Pancreas (tissue), 10 donors: ENCODE measurements at regions not wholly inside any gene's neighbourhood (a gene's known extent, or its start where the extent isn't known, plus 50 kb on each side); places are given as distances from the start of the nearest gene placed in this dataset.

Experiments
- ATAC-seq, 4 donors: fragments of 200-7000 bp; cut with Tn5 transposase; one replicate each; pipeline versions ENCODE4 v1.8.0 to v1.9.1; 2020; ENCODE audit warnings: mild to moderate bottlenecking in 4 of 4, moderate library complexity in 4 of 4
- DNase-seq, 6 donors: peaks; one replicate each; pipeline ENCODE4 v3.0.0-alpha.2; 2020
- FAIRE-seq: peaks from 2 replicates; lab custom pipeline; 2012; peaks lifted over from hg19 to GRCh38; lab: Jason Lieb, UNC
- H3K27ac ChIP-seq, 4 donors: fragments of 200-600 bp; sonication (generic); 1 replicate in 3 of 4; 2 replicates in 1 of 4; pipeline versions ENCODE4 v1.5.0 to v1.8.0; 2020
- H3K27me3 ChIP-seq, 4 donors: fragments of 200-600 bp; one replicate each; pipeline ENCODE4 v1.8.0; 2021
- H3K36me3 ChIP-seq, 3 donors: fragments of 200-600 bp; sonication (generic) in 1 of 3; one replicate each; pipeline versions ENCODE4 v1.5.0 to v1.8.0; 2020 to 2021
- H3K4me1 ChIP-seq, 3 donors: fragments of 200-600 bp; one replicate each; pipeline ENCODE4 v1.8.0; 2021
- H3K4me3 ChIP-seq, 4 donors: fragments of 200-600 bp; sonication (generic) in 2 of 4; one replicate each; pipeline versions ENCODE4 v1.5.0 to v1.8.0; 2020 to 2021
- H3K9me3 ChIP-seq, 4 donors: fragments of 200-600 bp; one replicate each; pipeline ENCODE4 v1.8.0; 2021
- CTCF ChIP-seq, 4 donors: fragments of 200-600 bp; sonication (generic) in 3 of 4; IDR thresholded peaks; one replicate each; pipeline versions ENCODE4 v1.5.0 to v1.8.0; 2021; ENCODE audit warnings: antibody characterized with exemption in 4 of 4
- WGBS, 2 donors: extraction: QIAGEN DNeasy Blood & Tissue Kit; methylation state at CpG; one replicate each; pipeline ENCODE4 v1.1.7; 2013; 5-methylcytosine and 5-hydroxymethylcytosine counted together
- intact Hi-C, 3 donors: fragments of 100-400 bp; cut with DNase I; formaldehyde crosslinking; loops; one replicate each; pipeline versions ENCODE4 v1.11.1 to v1.14.2; 2022
- donor health status: healthy with polysubstance abuse.
- donor health status: DM: no; HTN: no; CAD: no; lungs with moderate emphysema.
- donor health status: DM: no; HTN: no; CAD: no.
- donor health status: control.
- donor health status: control.
- donor health status: Bipolar disorder and iron deficiency.
- donor health status: DM: yes; HTN: yes; CAD: no.
- donor health status: DM: no; HTN: no; CAD: no.
- donor health status: DM: no; HTN: no; CAD: no.
- donor health status: DM: yes; HTN: yes; CAD: no.

- Histone ChIP-seq H3K4me3 (no peak overlapping the region), H3K27me3 (no peaks in the 10 kb centered on the region), H3K36me3 (no peaks in the 10 kb centered on the region), H3K9me3 (no peaks in the 10 kb centered on the region), H3K4me1 (peaks cover 7 to 11% (median 11%) of the 10 kb centered on the region in 3 donors), H3K27ac (no peak overlapping the region)
- no peak for ATAC-seq
- FAIRE-seq, result no peak
- no peak for DNase-seq
- 74 to 94% methylated on average over 1 of the region's 1 CpG for WGBS, 2 donors
- no peak for TF ChIP-seq CTCF (IDR thresholded peaks at IDR 0.05)
- intact Hi-C loops, result loop anchor here in 1 of 3 donors (10.0 kb wide), 1 partner anchor 328 kb away; no protein-coding TSS in a partner anchor
Measured at GRCh38 chr18:8983195-8983594, 119.3 kb upstream of the NDUFV2 start.

- no peak for TF ChIP-seq CTCF (IDR thresholded peaks at IDR 0.05)
- peaks cover 7 to 11% (median 11%) of the 10 kb centered on the region in 3 donors for H3K4me1 ChIP-seq
- intact Hi-C loops, result loop anchor here in 1 of 3 donors (10.0 kb wide), 1 partner anchor 329 kb away; no protein-coding TSS in a partner anchor
- DNase-seq (no peak), FAIRE-seq (no peak), ATAC-seq (no peak)
- H3K4me3 ChIP-seq, result no peak overlapping the region
- no peaks in the 10 kb centered on the region for H3K36me3 ChIP-seq
- 71 to 72% methylated on average over 4 of the region's 4 CpGs for WGBS, 2 donors
- no peaks in the 10 kb centered on the region for H3K9me3 ChIP-seq
- H3K27me3 ChIP-seq, result no peaks in the 10 kb centered on the region
- no peak overlapping the region for H3K27ac ChIP-seq
Measured at GRCh38 chr18:8984131-8984721, 118.3 kb upstream of the NDUFV2 start.

- no peaks in the 10 kb centered on the region for H3K27me3 ChIP-seq
- FAIRE-seq, result no peak
- intact Hi-C loops, result loop anchor here in 2 of 3 donors (5.0 to 10.0 kb wide), 2 partner anchors 295 to 332 kb away; no protein-coding TSS in a partner anchor
- DNase-seq, result peak in 4 of 6 donors; percentile 70 to 84 (median 76)
- no peaks in the 10 kb centered on the region for H3K9me3 ChIP-seq
- H3K27ac ChIP-seq, result peak overlapping the region in 2 of 4 donors; percentile 9 to 39
- WGBS, 2 donors, result 15 to 17% methylated on average over 6 of the region's 6 CpGs
- no peaks in the 10 kb centered on the region for H3K36me3 ChIP-seq
- no peak overlapping the region for H3K4me3 ChIP-seq
- peak; percentile 79 to 85 (median 80) for ATAC-seq
- TF ChIP-seq CTCF (IDR thresholded peaks at IDR 0.05), result no peak
- H3K4me1 ChIP-seq, result peaks cover 7 to 11% (median 11%) of the 10 kb centered on the region in 3 donors
Measured at GRCh38 chr18:8987241-8987640, 115.3 kb upstream of the NDUFV2 start.

- Histone ChIP-seq H3K4me1 (peaks cover 7 to 11% (median 11%) of the 10 kb centered on the region in 3 donors), H3K27me3 (no peaks in the 10 kb centered on the region), H3K9me3 (no peaks in the 10 kb centered on the region), H3K27ac (no peak overlapping the region), H3K4me3 (no peak overlapping the region), H3K36me3 (no peaks in the 10 kb centered on the region)
- peak; percentile 48 to 72 (median 62) for DNase-seq
- peak; percentile 29 to 63 (median 54) for TF ChIP-seq CTCF (IDR thresholded peaks at IDR 0.05)
- peak; percentile 69 to 89 (median 82) for ATAC-seq
- intact Hi-C loops, result loop anchor here in 2 of 3 donors (2.0 to 10.0 kb wide), 3 partner anchors 294 to 334 kb away; no protein-coding TSS in a partner anchor
- 31 to 32% methylated on average over 10 of the region's 10 CpGs for WGBS, 2 donors
- FAIRE-seq, result no peak
Measured at GRCh38 chr18:8988260-8988871, 114.1 kb upstream of the NDUFV2 start.
